GM23338 (cell line): ENCODE measurements at regions not wholly inside any gene's neighbourhood (a gene's known extent, or its start where the extent isn't known, plus 50 kb on each side); places are given as distances from the start of the nearest gene placed in this dataset.

Source experiments
- small RNA-seq: library from RNA; depleted of rRNA; stranded (forward); fragments of <200 nt; gene quantifications from one replicate; pipeline ENCODE3, GENCODE V24; 2014; ENCODE audit warnings: low replicate concordance

Small RNAs in the stretch of these regions (small RNA-seq; reads per million reads assigned to genes)
- 0.12 reads per million for gene RNU1-44P
